HG03045 (cell line): ENCODE measurements at regions not wholly inside any gene's neighbourhood (a gene's known extent, or its start where the extent isn't known, plus 50 kb on each side); places are given as distances from the start of the nearest gene placed in this dataset.
"Not testable (repeated sequence)": the region's sequence is repeated elsewhere in the genome, so short reads cannot be mapped to it uniquely, and the experiment has no call there.

ENCODE experiments used
- ATAC-seq: cut with Tn5 transposase; IDR thresholded peaks from one replicate; pipeline ENCODE4 v1.9.1; 2021; ENCODE audit warnings: mild to moderate bottlenecking, moderate library complexity; ENCODE audit not compliant: unreplicated experiment

DNA sequence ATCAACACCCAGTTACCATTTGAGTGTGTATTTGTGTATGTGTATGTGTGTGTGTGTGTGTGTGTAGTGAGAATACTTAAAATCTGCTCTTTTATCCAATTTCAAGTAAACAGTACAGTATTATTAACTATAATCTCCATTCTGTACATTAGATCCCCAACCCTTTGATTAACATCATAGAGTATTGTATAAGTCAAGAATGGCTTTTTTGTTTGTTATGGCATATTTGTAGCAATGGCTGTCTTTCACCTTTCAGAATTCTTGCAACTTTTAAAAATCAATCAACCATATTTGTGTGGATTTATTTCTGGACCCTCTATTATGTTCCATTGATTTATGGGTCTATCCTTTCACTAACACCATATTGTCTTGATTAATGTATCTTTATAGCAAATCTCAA is 779.3 kb upstream of the MIR17HG start:
- no peak for ATAC-seq

DNA sequence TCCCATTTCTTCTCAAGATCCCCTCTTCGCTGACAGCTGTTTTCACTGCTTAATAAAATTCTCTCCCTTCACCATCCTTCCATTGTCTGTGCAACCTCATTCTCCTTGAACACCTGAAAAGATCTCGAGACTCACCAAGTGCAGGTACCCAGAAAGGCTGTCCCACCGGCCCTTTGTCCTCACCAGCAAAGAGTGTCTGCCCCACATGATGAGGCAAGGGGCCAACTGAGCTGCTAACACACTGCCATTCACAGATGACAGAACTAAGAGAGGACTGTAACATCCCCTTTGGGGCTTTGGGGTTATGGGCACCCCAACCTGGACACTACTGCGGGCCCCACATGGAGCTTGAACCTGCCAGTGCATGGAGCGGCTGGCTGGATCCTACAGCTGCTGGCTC is 771.4 kb upstream of the MIR17HG start:
- ATAC-seq = no peak

DNA sequence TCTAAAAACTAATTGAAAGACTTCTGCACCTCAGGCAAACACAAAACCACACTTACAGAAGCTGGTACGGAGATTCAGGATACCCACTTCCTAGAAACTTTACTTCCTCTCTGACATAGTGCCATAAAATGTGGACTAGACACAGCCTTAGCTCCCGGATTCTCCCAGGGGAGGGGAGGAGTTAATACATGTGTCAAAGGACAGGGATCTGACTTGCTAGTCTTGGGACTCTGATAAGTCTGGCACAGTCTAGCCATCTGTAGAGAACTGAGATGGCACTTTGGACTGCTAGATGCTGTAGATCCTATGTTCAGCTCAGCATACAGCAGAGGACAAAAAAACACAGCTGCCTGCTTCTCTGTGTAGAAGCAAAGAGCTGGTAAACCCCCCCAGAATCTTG is 769.8 kb upstream of the MIR17HG start:
- ATAC-seq = no peak

DNA sequence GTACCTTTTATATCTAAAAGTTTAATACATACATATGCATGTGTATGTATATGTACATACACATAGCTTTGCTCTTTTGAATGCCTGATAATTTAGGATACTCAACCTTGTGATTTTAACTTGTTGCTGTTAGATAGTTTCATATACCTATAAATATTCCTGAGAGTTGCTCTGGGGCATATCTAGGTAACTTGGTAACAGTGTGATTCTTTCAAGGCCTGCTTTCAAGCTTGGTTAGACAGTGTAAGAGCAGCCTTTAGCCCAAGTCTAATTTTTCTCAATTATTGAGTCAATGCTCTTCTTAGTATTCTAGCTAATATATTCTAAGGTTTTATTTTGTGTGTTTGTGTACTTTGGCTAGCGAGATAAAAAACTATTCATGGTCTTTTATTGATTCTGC is 762.1 kb upstream of the MIR17HG start:
- ATAC-seq = no peak

DNA sequence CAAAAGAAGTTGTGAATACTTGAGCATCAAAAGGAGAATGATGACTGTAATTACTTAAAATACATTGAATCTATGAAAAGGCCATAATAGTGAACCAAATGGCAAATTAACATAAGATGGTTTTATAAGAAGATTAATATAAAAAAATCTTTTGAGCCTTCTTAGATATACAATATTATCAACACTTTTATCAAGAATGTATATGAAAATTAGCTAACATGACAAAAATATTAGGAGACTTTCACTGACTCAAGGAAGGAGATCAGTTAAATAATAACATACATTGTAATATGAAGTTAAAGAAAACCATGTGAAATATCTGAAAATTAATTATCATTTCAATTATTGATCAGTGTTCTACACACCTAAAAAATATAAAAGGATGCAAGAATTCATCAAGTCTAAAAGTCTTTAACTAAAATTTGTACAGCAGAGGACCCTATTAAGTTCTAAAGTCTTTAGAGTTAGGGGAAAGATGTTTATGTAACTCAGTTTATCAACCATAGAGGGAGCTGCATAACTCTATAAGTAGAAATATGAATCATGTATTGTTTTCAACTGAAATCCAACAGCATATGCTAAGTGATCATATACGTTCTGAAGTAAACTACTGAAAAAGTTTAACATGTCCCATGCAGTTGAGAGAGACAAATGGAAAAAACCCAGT is 756.1 kb upstream of the MIR17HG start:
- ATAC-seq = no peak

DNA sequence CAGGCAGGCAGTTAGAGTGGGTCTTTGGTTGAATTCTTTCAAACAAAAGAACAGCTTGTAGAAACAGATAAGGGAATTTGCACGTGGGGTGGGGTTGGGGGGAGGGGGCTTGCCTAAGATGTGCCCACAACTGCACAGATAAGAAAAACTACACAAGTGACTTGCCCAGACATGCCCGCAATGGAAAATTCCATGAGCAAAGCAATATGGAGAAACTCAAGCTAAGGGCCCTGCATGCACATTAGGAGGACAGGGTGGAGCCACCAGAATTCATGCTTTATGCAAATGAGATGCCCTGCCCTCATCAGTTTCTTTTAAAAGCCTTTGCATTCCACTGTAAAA is 755.6 kb upstream of the MIR17HG start:
- ATAC-seq = no peak

DNA sequence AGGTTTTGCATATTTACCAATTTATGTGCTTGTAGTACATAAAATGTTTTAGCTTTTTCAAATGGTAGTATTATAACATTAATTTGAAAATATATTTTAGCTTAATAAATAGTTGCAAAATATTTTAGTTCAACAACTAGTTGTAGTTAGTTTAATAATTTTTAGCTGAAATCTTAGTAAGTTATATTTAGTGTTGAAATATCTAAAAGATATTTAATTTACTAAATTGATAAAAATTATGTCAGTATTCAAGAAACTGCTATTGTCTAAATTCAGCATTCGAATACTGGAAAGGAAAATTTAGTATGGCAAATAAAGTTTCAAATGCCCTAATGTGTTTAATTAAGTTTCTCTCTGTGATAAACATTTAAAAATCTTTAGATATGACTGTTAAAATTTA is 754.5 kb upstream of the MIR17HG start:
- no peak for ATAC-seq

DNA sequence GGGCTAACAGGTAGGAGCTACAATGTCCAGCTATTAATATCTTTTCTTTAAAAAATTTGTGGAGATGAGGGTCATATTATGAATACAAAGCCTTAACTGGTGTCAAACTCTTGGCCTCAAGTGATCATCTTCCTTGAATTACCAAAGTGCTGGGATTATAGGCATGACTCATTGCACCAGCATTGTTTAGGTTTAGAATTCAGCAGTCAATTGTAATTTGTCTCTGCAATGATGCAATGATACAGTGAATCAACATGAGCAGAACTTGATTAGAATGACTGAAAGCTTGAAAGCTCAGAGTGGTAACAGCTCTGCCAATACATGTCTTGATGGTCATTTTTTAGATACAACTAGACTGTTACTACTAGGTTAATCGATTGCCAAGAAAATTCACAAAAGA is 752.8 kb upstream of the MIR17HG start:
- no peak for ATAC-seq

DNA sequence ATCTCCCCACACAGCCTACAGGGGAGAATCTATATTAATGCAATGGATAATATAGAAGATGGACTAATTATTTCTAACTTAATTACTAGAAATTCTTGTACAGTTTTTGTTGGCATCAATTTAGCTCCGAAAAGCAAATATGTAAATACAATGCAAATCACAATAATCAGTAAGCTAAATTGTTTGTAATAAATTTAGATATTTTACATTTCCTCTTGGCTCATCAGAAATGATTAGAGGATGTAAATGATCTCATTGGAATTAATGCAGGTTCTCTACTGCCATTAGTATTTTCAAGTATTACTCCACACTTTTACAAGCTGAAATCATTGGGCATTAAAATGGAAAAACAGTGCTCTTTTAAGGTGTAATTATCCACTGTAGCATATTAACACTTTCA is 741.8 kb upstream of the MIR17HG start:
- ATAC-seq = no peak

DNA sequence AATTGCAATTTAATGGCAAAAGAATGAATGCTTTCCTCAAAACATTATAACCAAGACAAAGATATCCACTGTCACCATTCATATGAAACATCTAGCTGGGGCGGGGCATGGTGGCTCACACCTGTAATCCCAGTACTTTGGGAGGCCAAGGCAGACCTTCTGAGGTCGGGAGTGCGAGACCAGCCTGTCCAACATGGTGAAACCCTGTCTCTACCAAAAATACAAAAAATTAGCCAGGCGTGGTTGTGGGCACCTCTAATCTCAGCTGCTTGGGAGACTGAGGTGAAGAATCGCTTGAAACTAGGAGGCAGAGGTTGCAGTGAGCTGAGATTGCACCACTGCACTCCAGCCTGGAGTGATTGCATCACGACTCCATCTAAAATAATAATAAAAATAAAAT is 740.6 kb upstream of the MIR17HG start:
- ATAC-seq = not testable (repeated sequence)

DNA sequence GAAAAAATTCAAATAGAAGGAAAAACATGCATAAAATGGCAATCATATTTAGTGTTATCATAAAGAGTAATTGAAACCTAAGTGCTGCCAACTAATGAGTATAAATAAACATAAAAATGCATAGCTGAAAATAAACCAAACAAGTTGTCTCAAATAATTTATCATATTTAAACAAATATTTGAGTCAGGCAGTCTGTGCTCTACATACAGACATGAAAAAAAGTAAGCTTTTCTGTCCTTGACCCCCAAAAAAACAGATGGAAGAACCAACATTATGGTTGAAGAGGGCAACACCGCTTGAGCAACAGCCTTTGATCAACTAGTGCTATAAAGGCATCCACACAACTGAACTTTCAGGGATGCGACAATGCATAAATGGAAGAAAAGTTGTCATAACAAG is 735.1 kb upstream of the MIR17HG start:
- no peak for ATAC-seq

DNA sequence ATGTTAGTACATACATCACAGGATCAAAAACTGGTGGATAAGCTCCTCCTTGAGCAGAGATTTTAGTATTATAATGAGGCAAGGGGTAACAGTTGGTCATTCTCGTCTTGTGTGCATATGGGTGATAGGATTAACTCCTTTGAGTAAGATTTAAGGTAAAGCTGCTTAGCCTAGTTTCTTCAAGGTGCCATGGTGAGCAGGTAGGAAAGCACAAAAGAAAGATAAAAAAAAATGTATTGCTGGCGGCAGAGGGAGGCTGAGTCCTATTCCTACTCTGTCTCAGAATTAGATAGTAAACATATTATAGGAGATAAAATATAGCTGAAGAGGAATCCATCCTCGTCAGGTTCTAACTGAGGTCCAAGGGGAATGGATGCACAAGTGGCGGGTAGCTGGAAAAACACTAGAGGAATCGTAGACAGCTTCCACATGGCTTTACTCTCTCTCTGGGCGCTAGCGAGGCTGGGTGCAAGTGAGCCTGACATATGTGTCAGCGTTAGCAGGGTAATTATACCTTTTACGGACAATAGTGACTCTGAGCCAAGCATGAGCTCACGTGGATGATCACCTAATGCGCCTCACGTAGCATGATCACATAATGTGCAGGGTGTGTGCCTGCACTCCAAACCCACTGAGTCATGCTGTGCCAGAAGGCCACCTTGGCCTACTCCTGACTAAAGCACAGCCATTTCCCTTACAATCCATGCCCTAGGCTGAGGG is 734.3 kb upstream of the MIR17HG start:
- no peak for ATAC-seq

DNA sequence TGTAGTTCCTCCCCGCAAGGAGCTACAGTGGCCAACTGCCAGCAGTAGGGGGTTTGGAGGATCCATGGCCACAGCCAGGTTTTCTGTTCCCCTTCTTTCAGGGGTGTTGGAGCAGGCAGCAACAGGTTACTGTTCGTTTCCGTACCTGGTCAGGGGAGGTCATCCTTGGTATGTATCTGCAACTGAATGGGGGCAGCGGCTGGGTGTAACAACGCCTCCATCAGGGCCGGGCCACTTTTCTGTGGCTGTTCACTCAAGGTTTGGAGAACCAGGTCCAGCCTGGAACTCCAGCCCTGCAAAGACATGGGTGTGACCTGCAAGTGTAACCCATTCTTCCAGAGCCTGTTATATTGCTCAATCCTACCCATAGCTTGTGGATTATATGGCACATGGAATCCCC is 732.3 kb upstream of the MIR17HG start:
- no peak for ATAC-seq

DNA sequence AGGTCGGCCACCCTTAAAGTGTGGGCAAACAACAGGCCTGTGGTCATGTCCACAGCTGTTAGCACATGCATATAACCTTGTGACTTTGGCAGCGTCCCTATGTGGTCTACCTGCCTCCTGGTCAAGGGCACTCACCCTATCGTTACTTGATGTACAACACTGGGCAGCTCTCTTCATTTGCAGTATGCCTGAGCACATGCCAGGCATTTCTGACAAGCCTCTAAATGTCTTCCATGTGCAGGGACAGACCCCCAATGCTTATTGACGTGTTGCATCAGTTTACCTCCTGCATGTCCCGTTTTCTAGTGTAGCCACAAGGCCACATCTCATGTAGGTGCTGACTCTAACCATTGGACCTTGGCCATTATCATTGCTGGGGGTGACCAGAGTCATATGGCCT is 731.7 kb upstream of the MIR17HG start:
- ATAC-seq = no peak

DNA sequence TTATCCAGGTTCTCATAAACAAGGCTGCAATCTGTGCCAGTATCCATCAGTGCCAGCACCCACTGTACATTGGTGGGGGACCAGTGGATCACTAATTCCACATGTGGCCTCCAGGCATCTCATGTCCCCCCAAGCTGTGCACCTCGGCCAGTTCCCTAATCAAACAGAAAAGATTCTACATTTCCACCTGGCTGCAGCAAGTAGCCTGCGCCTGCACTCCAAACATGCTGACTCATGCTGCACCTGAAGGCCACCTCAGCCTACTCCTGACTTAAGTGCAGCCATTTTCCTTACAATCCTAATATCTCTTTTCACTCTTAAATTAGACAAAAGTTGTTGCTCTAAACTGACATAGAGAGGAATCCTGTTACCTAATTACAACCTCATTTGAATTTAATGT is 729.4 kb upstream of the MIR17HG start:
- no peak for ATAC-seq

DNA sequence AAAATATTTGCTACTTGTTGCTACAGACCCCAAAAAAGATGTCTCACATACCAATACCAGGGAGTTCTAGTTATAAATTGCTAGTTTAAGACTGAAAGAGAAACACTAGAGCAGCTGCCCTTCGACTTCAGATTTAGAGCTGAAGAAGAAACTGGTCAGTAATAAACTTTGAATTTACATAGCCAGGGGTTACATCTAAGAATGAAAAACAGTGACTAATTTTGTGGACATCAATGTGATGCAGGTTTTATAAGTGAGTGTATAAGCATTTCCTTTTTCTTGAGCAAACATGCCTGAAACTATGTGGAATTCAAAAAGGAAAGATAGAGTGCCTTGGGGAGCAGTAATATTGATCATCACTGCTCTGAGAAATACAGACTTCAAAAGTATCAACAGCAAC is 724.9 kb upstream of the MIR17HG start:
- ATAC-seq = no peak

DNA sequence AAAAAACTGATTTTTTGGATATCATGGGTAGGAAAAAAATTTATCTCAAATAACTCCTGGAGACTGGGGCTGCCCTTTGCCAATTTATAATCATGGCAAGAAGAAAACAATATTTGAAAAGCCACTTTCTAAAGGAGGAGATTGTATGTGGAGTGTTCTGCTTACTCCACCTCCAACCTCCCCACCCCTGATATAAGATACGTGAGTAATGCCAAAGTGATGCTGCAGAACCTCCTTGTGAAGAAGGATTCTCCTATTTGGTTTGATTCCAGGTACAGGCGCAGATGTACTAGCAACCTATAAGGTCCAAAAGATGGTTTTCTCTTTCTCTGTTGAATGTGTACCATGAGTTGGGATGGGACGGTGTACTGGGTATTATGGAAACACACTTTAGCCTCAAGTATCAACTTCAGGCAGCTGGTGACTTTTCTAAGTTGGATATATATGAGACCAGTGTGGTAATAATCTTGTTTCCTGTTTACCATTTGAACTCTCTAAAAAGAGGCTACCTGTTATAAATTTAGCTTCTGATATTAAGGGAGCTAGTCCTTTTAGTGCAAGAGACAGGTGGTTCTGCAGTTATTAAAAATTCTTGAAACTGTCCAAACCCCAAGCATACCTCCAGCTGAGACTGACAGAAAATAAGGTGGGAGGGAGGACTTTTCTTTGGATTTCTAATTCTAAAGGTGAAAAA is 724.0 kb upstream of the MIR17HG start:
- no peak for ATAC-seq

DNA sequence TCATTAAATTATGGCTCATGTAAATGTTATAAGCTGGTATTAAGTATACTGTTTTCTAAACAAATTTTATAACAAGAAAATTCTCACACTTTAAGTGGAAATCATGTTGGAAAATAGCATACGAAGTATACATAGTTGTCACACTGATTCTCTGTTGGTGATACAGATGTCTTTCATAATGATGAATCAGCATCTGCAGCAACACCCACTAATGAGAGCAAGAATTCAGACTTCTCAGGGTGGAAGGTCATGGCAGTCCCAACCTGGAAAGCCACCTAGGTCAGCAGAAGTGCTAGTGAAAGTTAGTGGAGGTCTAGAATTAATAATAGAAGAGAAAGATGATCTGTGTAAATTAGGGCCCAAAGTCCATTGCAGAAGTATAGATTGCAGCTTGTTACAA is 719.7 kb upstream of the MIR17HG start:
- no peak for ATAC-seq

DNA sequence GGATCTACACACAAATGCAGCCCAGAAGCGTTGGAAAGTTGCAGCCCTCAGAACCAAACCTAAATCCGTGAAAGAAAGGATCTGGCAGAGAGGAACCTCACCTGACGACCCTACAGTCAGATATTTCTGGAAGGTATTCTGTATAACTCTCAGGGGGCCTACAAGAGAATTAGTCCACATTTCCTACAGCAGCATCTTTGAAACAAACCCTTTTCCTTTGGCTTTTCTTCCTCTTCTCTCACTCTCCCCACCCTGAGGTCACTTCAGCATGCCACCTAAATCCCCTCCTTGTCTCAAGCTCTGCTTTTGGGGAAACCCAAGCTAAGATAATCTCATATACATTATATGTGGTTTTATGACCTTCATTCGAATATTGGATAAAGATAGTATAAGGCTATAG is 719.0 kb upstream of the MIR17HG start:
- ATAC-seq = no peak

DNA sequence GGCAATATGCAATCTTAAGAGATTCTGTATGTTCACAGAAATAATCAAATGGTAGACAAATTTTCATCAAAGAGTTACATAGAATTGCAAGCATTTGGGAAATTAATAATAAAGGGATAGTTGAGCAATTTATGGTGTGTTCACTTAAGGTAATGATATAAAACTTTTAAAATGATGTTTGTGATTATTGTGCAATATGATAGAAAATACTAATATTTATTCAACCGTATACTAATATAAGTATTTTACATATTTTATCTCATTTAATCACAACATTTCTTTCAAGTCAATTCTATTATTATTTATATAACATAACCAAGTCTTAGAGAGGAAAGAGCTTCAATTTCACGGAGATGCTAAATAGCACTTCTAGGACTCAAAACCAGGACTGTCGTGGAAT is 716.8 kb upstream of the MIR17HG start:
- no peak for ATAC-seq

DNA sequence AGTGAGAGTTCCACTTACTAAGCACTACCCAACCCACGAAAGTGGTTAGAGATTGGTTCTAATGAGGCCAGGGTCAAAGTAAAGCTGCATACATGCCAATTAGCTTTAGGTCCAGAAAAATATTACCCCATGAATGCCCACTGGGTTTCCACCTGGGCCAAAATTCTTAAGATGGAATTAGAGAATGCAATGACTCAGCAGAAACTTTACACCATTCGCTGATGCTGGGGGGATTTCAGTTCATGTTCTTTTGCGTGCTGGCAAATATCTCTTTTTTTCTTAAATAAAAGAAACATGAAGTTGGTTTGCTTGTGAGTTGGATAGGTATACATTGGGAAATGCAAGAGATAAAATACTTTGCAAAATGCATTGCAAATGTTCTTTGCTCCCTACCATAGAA is 715.3 kb upstream of the MIR17HG start:
- ATAC-seq = no peak

DNA sequence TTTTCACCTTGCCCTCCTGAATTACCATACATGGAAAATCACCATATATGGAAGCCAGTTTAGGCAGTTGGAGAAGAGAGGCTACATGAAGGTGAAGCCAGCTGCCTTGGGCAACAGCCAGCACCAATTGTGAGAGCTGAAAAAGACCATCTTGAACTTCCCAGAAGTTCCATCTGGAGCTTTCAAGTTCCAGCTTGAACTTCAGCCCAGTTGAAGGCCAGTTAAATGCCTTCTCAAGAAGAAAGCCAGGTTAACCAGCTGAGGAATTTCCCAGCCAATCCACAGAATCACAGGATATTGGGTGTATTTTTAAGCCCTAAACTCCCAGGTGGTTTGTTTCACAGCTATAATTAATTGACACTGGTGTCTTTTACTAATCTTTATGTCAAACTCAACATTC is 713.6 kb upstream of the MIR17HG start:
- no peak for ATAC-seq
